Thyroid gland (tissue), 4 donors: ENCODE measurements at regions not wholly inside any gene's neighbourhood (a gene's known extent, or its start where the extent isn't known, plus 50 kb on each side); places are given as distances from the start of the nearest gene placed in this dataset.

ENCODE experiments used
- POLR2A ChIP-seq, 2 donors: fragments of 450-650 bp; IDR thresholded peaks; one replicate each; pipeline ENCODE4 v1.6.1; 2017; ENCODE audit warnings: antibody characterized with exemption in 2 of 2, mild to moderate bottlenecking in 2 of 2, moderate library complexity in 1 of 2
- TF ChIP-seq, protein P1 (sequence below), 6 experiments: fragments of 200-600 bp in 3 of 6; fragments of 450-650 bp in 3 of 6; sonication (generic) in 3 of 6; IDR thresholded peaks; one replicate each; pipeline ENCODE4 v1.5.1; 2016 to 2019; ENCODE audit warnings: antibody characterized with exemption in 6 of 6, mild to moderate bottlenecking in 2 of 6, inconsistent platforms in 1 of 6, moderate library complexity in 1 of 6

DNA sequence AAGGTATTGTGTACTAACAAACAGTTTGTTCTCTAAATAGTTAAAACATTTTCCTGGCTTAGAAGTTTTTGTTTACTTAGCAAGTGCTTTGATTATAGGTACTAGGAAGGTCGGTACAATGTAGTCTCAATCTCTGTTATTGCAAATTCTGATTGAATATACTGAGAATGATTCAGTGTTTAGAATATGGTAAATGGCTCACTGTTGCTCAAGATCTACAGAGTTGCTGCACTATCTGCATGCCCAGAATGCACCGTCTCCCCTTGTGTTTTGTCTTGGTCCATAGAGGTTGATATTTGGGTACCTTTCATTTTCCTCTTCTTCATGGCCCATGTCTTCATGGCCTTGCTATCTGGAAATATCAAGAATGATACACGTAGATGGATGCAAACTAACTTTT, 99.6 kb downstream of the KLF6 start:
- TF ChIP-seq POLR2A (IDR thresholded peaks at IDR 0.05), result no peak
- TF ChIP-seq, protein P1, sequence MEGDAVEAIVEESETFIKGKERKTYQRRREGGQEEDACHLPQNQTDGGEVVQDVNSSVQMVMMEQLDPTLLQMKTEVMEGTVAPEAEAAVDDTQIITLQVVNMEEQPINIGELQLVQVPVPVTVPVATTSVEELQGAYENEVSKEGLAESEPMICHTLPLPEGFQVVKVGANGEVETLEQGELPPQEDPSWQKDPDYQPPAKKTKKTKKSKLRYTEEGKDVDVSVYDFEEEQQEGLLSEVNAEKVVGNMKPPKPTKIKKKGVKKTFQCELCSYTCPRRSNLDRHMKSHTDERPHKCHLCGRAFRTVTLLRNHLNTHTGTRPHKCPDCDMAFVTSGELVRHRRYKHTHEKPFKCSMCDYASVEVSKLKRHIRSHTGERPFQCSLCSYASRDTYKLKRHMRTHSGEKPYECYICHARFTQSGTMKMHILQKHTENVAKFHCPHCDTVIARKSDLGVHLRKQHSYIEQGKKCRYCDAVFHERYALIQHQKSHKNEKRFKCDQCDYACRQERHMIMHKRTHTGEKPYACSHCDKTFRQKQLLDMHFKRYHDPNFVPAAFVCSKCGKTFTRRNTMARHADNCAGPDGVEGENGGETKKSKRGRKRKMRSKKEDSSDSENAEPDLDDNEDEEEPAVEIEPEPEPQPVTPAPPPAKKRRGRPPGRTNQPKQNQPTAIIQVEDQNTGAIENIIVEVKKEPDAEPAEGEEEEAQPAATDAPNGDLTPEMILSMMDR (IDR thresholded peaks at IDR 0.05), result no peak
